Neuron (in vitro differentiated cells): ENCODE measurements at regions not wholly inside any gene's neighbourhood (a gene's known extent, or its start where the extent isn't known, plus 50 kb on each side); places are given as distances from the start of the nearest gene placed in this dataset.

Source experiments
- H2AFZ ChIP-seq: one replicate; pipeline ENCODE4 v1.6.1; 2013; ENCODE audit warnings: low read depth, mild to moderate bottlenecking, inconsistent platforms, low read length, moderate library complexity
- H3K27me3 ChIP-seq: one replicate; pipeline ENCODE4 v1.6.1; 2013; ENCODE audit warnings: low read length; ENCODE audit not compliant: insufficient read depth
- H3K36me3 ChIP-seq: one replicate; pipeline ENCODE4 v1.6.1; 2013; ENCODE audit warnings: low read length; ENCODE audit not compliant: insufficient read depth
- H3K4me1 ChIP-seq: one replicate; pipeline ENCODE4 v1.6.1; 2013; ENCODE audit warnings: low read length; ENCODE audit not compliant: insufficient read depth
- H3K4me3 ChIP-seq: 2 replicates; pipeline ENCODE4 v1.5.1; 2013; ENCODE audit warnings: mild to moderate bottlenecking, low read length, moderate library complexity
- H3K9me3 ChIP-seq: one replicate; pipeline ENCODE4 v1.6.1; 2013; ENCODE audit warnings: low read length

GRCh38 chr12:107296681-107297089 lies 203.3 kb upstream of the CRY1 start:
- Histone ChIP-seq H3K36me3 (no peaks in the 10 kb centered on the region), H3K4me1 (no peaks in the 10 kb centered on the region), H3K27me3 (peaks cover 3% of the 10 kb centered on the region), H3K4me3 (no peak overlapping the region), H2AFZ (no peak overlapping the region), H3K9me3 (no peaks in the 10 kb centered on the region)

GRCh38 chr12:107302649-107303341 lies 209.4 kb upstream of the CRY1 start:
- Histone ChIP-seq H3K27me3 (peaks cover 3% of the 10 kb centered on the region), H2AFZ (no peak overlapping the region), H3K36me3 (no peaks in the 10 kb centered on the region), H3K4me1 (peaks cover 10% of the 10 kb centered on the region), H3K4me3 (no peak overlapping the region), H3K9me3 (no peaks in the 10 kb centered on the region)

GRCh38 chr12:107304588-107305532 lies 211.5 kb upstream of the CRY1 start:
- no peaks in the 10 kb centered on the region for H3K9me3 ChIP-seq
- no peaks in the 10 kb centered on the region for H3K27me3 ChIP-seq
- H3K4me3 ChIP-seq: no peak overlapping the region
- H3K4me1 ChIP-seq: peaks cover 10% of the 10 kb centered on the region
- no peaks in the 10 kb centered on the region for H3K36me3 ChIP-seq
- no peak overlapping the region for H2AFZ ChIP-seq

GRCh38 chr12:107306141-107306659 lies 212.9 kb upstream of the CRY1 start:
- H3K36me3 ChIP-seq: no peaks in the 10 kb centered on the region
- no peaks in the 10 kb centered on the region for H3K9me3 ChIP-seq
- no peaks in the 10 kb centered on the region for H3K27me3 ChIP-seq
- H3K4me3 ChIP-seq: no peak overlapping the region
- peaks cover 20% of the 10 kb centered on the region for H3K4me1 ChIP-seq
- H2AFZ ChIP-seq: no peak overlapping the region

- H3K4me1 ChIP-seq: peaks cover 20% of the 10 kb centered on the region
- no peak overlapping the region for H2AFZ ChIP-seq
- H3K27me3 ChIP-seq: no peaks in the 10 kb centered on the region
- no peaks in the 10 kb centered on the region for H3K36me3 ChIP-seq
- H3K4me3 ChIP-seq: no peak overlapping the region
- H3K9me3 ChIP-seq: no peaks in the 10 kb centered on the region
Observed at GRCh38 chr12:107308310-107308709, 215.0 kb upstream of the CRY1 start.

GRCh38 chr12:107309020-107309419 lies 215.7 kb upstream of the CRY1 start:
- no peaks in the 10 kb centered on the region for H3K36me3 ChIP-seq
- H3K4me3 ChIP-seq: no peak overlapping the region
- H2AFZ ChIP-seq: no peak overlapping the region
- peaks cover 20% of the 10 kb centered on the region for H3K4me1 ChIP-seq
- H3K9me3 ChIP-seq: no peaks in the 10 kb centered on the region
- H3K27me3 ChIP-seq: no peaks in the 10 kb centered on the region

GRCh38 chr12:107310621-107311020 lies 217.3 kb upstream of the CRY1 start:
- H3K27me3 ChIP-seq: peaks cover 6% of the 10 kb centered on the region
- H3K4me3 ChIP-seq: no peak overlapping the region
- H2AFZ ChIP-seq: no peak overlapping the region
- H3K36me3 ChIP-seq: no peaks in the 10 kb centered on the region
- H3K4me1 ChIP-seq: peaks cover 17% of the 10 kb centered on the region
- H3K9me3 ChIP-seq: no peaks in the 10 kb centered on the region

- peaks cover 10% of the 10 kb centered on the region for H3K4me1 ChIP-seq
Observed at GRCh38 chr12:107311682-107312081, 218.3 kb upstream of the CRY1 start.

GRCh38 chr12:107317751-107318555 lies 224.6 kb upstream of the CRY1 start:
- Histone ChIP-seq H3K27me3 (peaks cover 6% of the 10 kb centered on the region), H3K9me3 (no peaks in the 10 kb centered on the region), H2AFZ (peak overlapping the region; percentile 88), H3K4me1 (peaks cover 20% of the 10 kb centered on the region), H3K36me3 (no peaks in the 10 kb centered on the region), H3K4me3 (peak overlapping the region; percentile 95)

More at GRCh38 chr12:107311682-107312081, 218.3 kb upstream of the CRY1 start:
- peaks cover 6% of the 10 kb centered on the region for H3K27me3 ChIP-seq
- H3K36me3 ChIP-seq: no peaks in the 10 kb centered on the region
- no peak overlapping the region for H2AFZ ChIP-seq
- H3K9me3 ChIP-seq: no peaks in the 10 kb centered on the region
- no peak overlapping the region for H3K4me3 ChIP-seq

GRCh38 chr12:107318556-107318805 lies 225.1 kb upstream of the CRY1 start:
- no peaks in the 10 kb centered on the region for H3K36me3 ChIP-seq
- H3K9me3 ChIP-seq: no peaks in the 10 kb centered on the region
- H3K4me3 ChIP-seq: peak overlapping the region; percentile 95
- peak overlapping the region; percentile 88 for H2AFZ ChIP-seq
- peaks cover 6% of the 10 kb centered on the region for H3K27me3 ChIP-seq
- H3K4me1 ChIP-seq: peaks cover 20% of the 10 kb centered on the region

GRCh38 chr12:107318806-107319532 lies 225.6 kb upstream of the CRY1 start:
- H3K36me3 ChIP-seq: no peaks in the 10 kb centered on the region
- peak overlapping the region; percentile 88 for H2AFZ ChIP-seq
- H3K27me3 ChIP-seq: peaks cover 6% of the 10 kb centered on the region
- peak overlapping the region; percentile 95 for H3K4me3 ChIP-seq
- no peaks in the 10 kb centered on the region for H3K9me3 ChIP-seq
- H3K4me1 ChIP-seq: peaks cover 20% of the 10 kb centered on the region

GRCh38 chr12:107319533-107320032 lies 226.2 kb upstream of the CRY1 start:
- no peaks in the 10 kb centered on the region for H3K36me3 ChIP-seq
- H3K9me3 ChIP-seq: no peaks in the 10 kb centered on the region
- H3K4me1 ChIP-seq: peaks cover 20% of the 10 kb centered on the region
- peaks cover 6% of the 10 kb centered on the region for H3K27me3 ChIP-seq
- peak overlapping the region; percentile 95 for H3K4me3 ChIP-seq
- peak overlapping the region; percentile 88 for H2AFZ ChIP-seq
